GM23338 (cell line): ENCODE measurements at regions not wholly inside any gene's neighbourhood (a gene's known extent, or its start where the extent isn't known, plus 50 kb on each side); places are given as distances from the start of the nearest gene placed in this dataset.

Experiments used
- CTCF ChIP-seq, 2 experiments: fragments of 200-600 bp in 1 of 2; sonication (generic) in 1 of 2; conservative IDR thresholded peaks; 2 replicates each; pipeline versions ENCODE4 v1.5.1 to v1.6.1; 2016 to 2017; ENCODE audit warnings: antibody characterized with exemption in 2 of 2, low read depth in 2 of 2, mild to moderate bottlenecking in 2 of 2, moderate library complexity in 1 of 2
- EZH2 ChIP-seq: fragments of 200-600 bp; sonication (generic); IDR thresholded peaks from one replicate; pipeline ENCODE4 v1.8.0; 2017; ENCODE audit warnings: antibody characterized with exemption, mild to moderate bottlenecking, low read depth; ENCODE audit not compliant: unreplicated experiment
- EZH2phosphoT487 ChIP-seq: fragments of 200-600 bp; sonication (generic); IDR thresholded peaks from one replicate; pipeline ENCODE4 v1.8.1; 2018; ENCODE audit warnings: antibody characterized with exemption; ENCODE audit not compliant: unreplicated experiment
- JUNB ChIP-seq: IDR thresholded peaks from one replicate; pipeline ENCODE4 v1.6.1; 2016; ENCODE audit warnings: antibody characterized with exemption; ENCODE audit not compliant: unreplicated experiment
- REST ChIP-seq: IDR thresholded peaks from one replicate; pipeline ENCODE4 v1.6.1; 2018; ENCODE audit warnings: antibody characterized with exemption; ENCODE audit not compliant: unreplicated experiment
- STAT1 ChIP-seq: IDR thresholded peaks from one replicate; pipeline ENCODE4 v1.6.1; 2016; ENCODE audit warnings: antibody characterized with exemption; ENCODE audit not compliant: unreplicated experiment
- ZNF331 ChIP-seq: fragments of 250-450 bp; sonication (Bioruptor Pico); IDR thresholded peaks from 2 replicates; pipeline ENCODE4 v1.5.0; 2020; ENCODE audit warnings: low read depth, mild to moderate bottlenecking, moderate library complexity

- TF ChIP-seq CTCF (conservative IDR thresholded peaks at IDR 0.05; ENCODE audit: low read depth in 2 of 2) (no peak), REST (no peak), STAT1 (no peak), JUNB (no peak), EZH2 (no peak), EZH2phosphoT487 (no peak), ZNF331 (CRISPR knock-in tag) (no peak)
Observed at GRCh38 chr3:64375737-64376136, 150.5 kb upstream of the PRICKLE2 start.
